Right lobe of liver (tissue), 6 donors: ENCODE measurements at regions not wholly inside any gene's neighbourhood (a gene's known extent, or its start where the extent isn't known, plus 50 kb on each side); places are given as distances from the start of the nearest gene placed in this dataset.

Experiments
- ATAC-seq, 4 donors: fragments of 200-7000 bp; cut with Tn5 transposase; one replicate each; pipeline ENCODE4 v1.9.1; 2020; ENCODE audit warnings: mild to moderate bottlenecking in 4 of 4, moderate library complexity in 4 of 4
- DNase-seq, 3 donors: peaks; one replicate each; pipeline ENCODE4 v3.0.0-alpha.2; 2020
- H3K27ac ChIP-seq, 3 donors: fragments of 200-600 bp; one replicate each; pipeline ENCODE4 v1.8.0; 2022
- H3K27me3 ChIP-seq, 2 donors: fragments of 200-600 bp; one replicate each; pipeline ENCODE4 v1.8.0; 2022
- H3K36me3 ChIP-seq, 4 donors: fragments of 200-600 bp; sonication (generic) in 1 of 4; one replicate each; pipeline versions ENCODE4 v1.5.1 to v1.8.0; 2017 to 2022; ENCODE audit warnings: control low read depth in 1 of 4
- H3K4me1 ChIP-seq, 4 donors: fragments of 200-600 bp; sonication (generic) in 1 of 4; one replicate each; pipeline versions ENCODE4 v1.5.1 to v1.8.0; 2017 to 2022; ENCODE audit warnings: control low read depth in 1 of 4
- H3K4me3 ChIP-seq, 3 donors: fragments of 200-600 bp; one replicate each; pipeline ENCODE4 v1.8.0; 2022
- H3K9me3 ChIP-seq, 4 donors: fragments of 200-600 bp; sonication (generic) in 1 of 4; one replicate each; pipeline versions ENCODE4 v1.5.1 to v1.8.0; 2017 to 2022; ENCODE audit warnings: control low read depth in 1 of 4
- POLR2A ChIP-seq: fragments of 450-650 bp; IDR thresholded peaks from one replicate; pipeline ENCODE4 v1.6.1; 2017; ENCODE audit warnings: antibody characterized with exemption, mild to moderate bottlenecking
- WGBS: methylation state at CpG from one replicate; pipeline ENCODE4 v1.1.6; 2018; ENCODE audit warnings: low coverage, low lambda C conversion rate; ENCODE audit not compliant: insufficient coverage; ENCODE audit errors: missing lambda C conversion rate; 5-methylcytosine and 5-hydroxymethylcytosine counted together
- intact Hi-C, 2 donors: fragments of 100-400 bp; cut with DNase I; formaldehyde crosslinking; loops; one replicate each; pipeline versions ENCODE4 v1.11.2 to v1.14.1; 2022
- TF ChIP-seq, protein P1 (sequence below), 4 donors: fragments of 200-600 bp in 3 of 4; fragments of 450-650 bp in 1 of 4; IDR thresholded peaks; one replicate each; pipeline versions ENCODE4 v1.5.1 to v1.8.0; 2016 to 2022; ENCODE audit warnings: antibody characterized with exemption in 4 of 4, mild to moderate bottlenecking in 2 of 4
- donor health status: DM: no; HTN: yes; CAD: no.
- donor health status: DM: no; HTN: no; CAD: no.
- donor health status: DM: no; HTN: no; CAD: no.
- donor health status: DM: no; HTN: yes; CAD: no.
- donor health status: DM: no; HTN: yes; CAD: no.

DNA sequence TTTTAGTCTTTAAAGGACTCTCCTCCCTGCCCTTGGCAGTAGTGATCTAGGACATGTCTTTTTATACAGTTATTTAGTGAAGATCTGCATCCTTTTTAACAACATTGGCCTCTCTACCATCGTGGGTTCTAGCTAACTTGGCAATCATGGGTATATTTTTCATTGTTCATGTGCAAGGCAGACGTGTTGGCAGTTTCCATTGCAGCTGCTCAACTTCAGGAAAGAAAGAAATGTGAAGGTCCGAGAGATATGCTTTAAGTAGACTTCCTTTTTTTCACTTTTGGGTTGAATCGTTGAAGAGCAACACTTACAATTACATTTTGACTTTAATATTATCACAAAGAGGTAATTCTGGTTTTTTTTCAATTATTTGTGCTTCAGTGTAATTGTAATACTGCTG is 172.6 kb downstream of the SATB1 start:
- H3K4me3 ChIP-seq = no peak overlapping the region
- no peaks in the 10 kb centered on the region for H3K9me3 ChIP-seq
- no peaks in the 10 kb centered on the region for H3K27me3 ChIP-seq
- DNase-seq (no peak), ATAC-seq (no peak)
- no peaks in the 10 kb centered on the region for H3K36me3 ChIP-seq
- intact Hi-C loops = no loop called here
- no peak overlapping the region for H3K27ac ChIP-seq
- WGBS = 26% methylated on average over 4 of the region's 4 CpGs
- no peak for TF ChIP-seq POLR2A
- TF ChIP-seq, protein P1, sequence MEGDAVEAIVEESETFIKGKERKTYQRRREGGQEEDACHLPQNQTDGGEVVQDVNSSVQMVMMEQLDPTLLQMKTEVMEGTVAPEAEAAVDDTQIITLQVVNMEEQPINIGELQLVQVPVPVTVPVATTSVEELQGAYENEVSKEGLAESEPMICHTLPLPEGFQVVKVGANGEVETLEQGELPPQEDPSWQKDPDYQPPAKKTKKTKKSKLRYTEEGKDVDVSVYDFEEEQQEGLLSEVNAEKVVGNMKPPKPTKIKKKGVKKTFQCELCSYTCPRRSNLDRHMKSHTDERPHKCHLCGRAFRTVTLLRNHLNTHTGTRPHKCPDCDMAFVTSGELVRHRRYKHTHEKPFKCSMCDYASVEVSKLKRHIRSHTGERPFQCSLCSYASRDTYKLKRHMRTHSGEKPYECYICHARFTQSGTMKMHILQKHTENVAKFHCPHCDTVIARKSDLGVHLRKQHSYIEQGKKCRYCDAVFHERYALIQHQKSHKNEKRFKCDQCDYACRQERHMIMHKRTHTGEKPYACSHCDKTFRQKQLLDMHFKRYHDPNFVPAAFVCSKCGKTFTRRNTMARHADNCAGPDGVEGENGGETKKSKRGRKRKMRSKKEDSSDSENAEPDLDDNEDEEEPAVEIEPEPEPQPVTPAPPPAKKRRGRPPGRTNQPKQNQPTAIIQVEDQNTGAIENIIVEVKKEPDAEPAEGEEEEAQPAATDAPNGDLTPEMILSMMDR (IDR thresholded peaks at IDR 0.05) = no peak
- no peaks in the 10 kb centered on the region for H3K4me1 ChIP-seq

GRCh38 chr3:18250991-18251390 is 174.1 kb downstream of the SATB1 start:
- Histone ChIP-seq H3K4me1 (no peaks in the 10 kb centered on the region), H3K4me3 (no peak overlapping the region), H3K36me3 (no peaks in the 10 kb centered on the region), H3K27ac (no peak overlapping the region), H3K9me3 (no peaks in the 10 kb centered on the region), H3K27me3 (no peaks in the 10 kb centered on the region)
- TF ChIP-seq, protein P1 (IDR thresholded peaks at IDR 0.05) = no peak
- TF ChIP-seq POLR2A = no peak
- DNase-seq (no peak), ATAC-seq (no peak)
- WGBS = 29% methylated on average over 2 of the region's 2 CpGs
- intact Hi-C loops = no loop called here

DNA sequence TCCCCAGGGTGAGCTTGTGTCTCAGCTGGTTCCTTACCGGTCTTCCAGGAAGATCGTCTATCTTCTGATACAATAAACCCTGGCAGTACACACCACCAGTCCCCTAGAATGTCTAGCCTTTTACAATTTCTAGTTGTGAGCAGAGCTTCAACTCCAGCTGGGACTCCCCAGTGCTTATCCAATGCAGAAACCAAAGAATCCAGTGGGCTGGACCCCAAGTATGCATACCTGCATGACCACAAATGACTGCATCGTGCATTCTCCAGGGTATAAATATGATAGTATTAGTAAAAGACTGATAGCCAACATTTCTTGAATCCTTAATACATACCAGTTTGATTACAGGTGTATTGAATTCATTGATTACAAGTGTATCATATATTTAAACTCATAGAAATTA is 176.0 kb downstream of the SATB1 start:
- no peak for ATAC-seq
- 67% methylated on average over 3 of the region's 3 CpGs for WGBS
- Histone ChIP-seq H3K27ac (no peak overlapping the region), H3K4me1 (no peaks in the 10 kb centered on the region), H3K36me3 (no peaks in the 10 kb centered on the region), H3K27me3 (no peaks in the 10 kb centered on the region), H3K9me3 (no peaks in the 10 kb centered on the region), H3K4me3 (no peak overlapping the region)
- intact Hi-C loops = no loop called here
- TF ChIP-seq POLR2A = no peak
- TF ChIP-seq, protein P1 (IDR thresholded peaks at IDR 0.05) = no peak
- no peak for DNase-seq

- no peaks in the 10 kb centered on the region for H3K9me3 ChIP-seq
- no peaks in the 10 kb centered on the region for H3K27me3 ChIP-seq
- TF ChIP-seq, protein P1 (IDR thresholded peaks at IDR 0.05) = no peak
- no peak for TF ChIP-seq POLR2A
- no peaks in the 10 kb centered on the region for H3K36me3 ChIP-seq
- no peak overlapping the region for H3K4me3 ChIP-seq
- 37% methylated on average over 2 of the region's 2 CpGs for WGBS
- H3K27ac ChIP-seq = no peak overlapping the region
- ATAC-seq (no peak), DNase-seq (no peak)
- intact Hi-C loops = no loop called here
- no peaks in the 10 kb centered on the region for H3K4me1 ChIP-seq
Measured at GRCh38 chr3:18247776-18248310, 177.3 kb downstream of the SATB1 start.

DNA sequence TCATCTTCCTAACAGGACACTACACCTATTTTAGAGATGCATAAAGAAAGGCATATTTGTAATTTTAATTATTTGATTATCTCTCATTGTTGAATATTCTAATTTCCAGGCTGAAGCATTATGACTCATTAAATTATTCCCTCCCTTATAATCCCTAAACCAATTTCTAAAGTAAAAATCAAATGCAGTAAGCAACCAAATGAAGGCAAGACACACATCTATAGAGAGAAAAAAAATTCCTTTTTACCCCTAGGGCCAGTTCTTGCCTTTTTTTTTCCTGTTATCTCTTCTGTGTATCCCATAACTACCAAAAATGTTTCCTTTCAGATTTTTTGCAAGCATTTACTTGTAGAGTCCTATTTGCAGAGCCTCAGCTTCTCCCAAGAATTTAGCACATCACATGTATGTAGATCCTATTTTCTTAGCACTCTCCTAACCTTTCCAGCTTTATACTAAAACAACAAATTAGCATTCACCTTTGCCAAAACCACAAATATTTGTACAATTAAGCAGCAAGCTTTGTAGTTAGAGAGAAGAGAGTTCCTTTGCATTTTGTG is 177.9 kb downstream of the SATB1 start:
- no peak for DNase-seq
- Histone ChIP-seq H3K9me3 (no peaks in the 10 kb centered on the region), H3K27ac (no peak overlapping the region), H3K36me3 (no peaks in the 10 kb centered on the region), H3K27me3 (no peaks in the 10 kb centered on the region), H3K4me3 (no peak overlapping the region), H3K4me1 (no peaks in the 10 kb centered on the region)
- intact Hi-C loops = no loop called here
- TF ChIP-seq, protein P1 (IDR thresholded peaks at IDR 0.05) = no peak
- TF ChIP-seq POLR2A = no peak
- no peak for ATAC-seq
